NCI-H345 treated with DMSO at 0.1 percent for 48 hours (cell line): ENCODE measurements at regions not wholly inside any gene's neighbourhood (a gene's known extent, or its start where the extent isn't known, plus 50 kb on each side); places are given as distances from the start of the nearest gene placed in this dataset.
"Not testable (repeated sequence)": the region's sequence is repeated elsewhere in the genome, so short reads cannot be mapped to it uniquely, and the experiment has no call there.

Experiments used
- DNase-seq: peaks from one replicate; lab custom pipeline; 2025; ENCODE audit not compliant: unreplicated experiment; lab: John Stamatoyannopoulos, UW

DNA sequence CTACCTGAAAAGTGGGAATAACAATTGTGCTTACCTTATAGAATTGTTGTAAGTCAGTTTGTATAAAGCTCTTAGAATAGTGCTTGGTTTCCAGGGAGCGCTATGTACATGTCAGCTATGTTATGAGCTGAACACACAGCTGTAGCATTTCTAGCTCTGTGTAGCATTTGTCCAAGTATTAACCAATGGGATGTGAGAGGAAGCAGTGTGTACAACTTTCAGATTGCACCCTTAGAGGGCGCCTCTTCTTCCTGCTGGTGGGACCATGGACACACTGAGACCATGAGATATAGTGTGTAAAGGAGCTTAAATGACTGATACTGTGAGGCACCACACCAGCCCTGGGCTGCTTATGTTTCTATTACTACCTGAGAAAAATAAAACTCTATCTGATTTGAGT is 380.2 kb downstream of the LNPK start:
- no peak for DNase-seq

DNA sequence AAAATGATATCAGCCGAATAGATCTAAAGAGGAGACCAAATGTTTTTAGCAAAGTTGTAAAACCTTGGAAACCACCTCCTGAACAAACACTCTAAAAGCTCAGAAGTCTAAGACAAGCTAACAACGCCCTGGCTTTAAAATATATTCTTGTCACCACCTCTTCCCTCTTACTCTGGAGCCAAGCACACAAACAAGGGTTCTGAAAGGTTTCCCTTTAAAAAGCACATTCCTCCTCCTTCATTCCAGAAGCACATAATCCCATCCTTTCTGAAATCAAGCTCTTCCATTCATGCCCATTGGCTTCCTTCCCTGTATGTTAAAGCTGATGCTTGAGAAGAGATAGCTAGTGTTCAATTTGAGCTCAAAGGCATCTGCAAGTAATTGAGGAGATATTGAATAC is 382.0 kb downstream of the LNPK start:
- no peak for DNase-seq

DNA sequence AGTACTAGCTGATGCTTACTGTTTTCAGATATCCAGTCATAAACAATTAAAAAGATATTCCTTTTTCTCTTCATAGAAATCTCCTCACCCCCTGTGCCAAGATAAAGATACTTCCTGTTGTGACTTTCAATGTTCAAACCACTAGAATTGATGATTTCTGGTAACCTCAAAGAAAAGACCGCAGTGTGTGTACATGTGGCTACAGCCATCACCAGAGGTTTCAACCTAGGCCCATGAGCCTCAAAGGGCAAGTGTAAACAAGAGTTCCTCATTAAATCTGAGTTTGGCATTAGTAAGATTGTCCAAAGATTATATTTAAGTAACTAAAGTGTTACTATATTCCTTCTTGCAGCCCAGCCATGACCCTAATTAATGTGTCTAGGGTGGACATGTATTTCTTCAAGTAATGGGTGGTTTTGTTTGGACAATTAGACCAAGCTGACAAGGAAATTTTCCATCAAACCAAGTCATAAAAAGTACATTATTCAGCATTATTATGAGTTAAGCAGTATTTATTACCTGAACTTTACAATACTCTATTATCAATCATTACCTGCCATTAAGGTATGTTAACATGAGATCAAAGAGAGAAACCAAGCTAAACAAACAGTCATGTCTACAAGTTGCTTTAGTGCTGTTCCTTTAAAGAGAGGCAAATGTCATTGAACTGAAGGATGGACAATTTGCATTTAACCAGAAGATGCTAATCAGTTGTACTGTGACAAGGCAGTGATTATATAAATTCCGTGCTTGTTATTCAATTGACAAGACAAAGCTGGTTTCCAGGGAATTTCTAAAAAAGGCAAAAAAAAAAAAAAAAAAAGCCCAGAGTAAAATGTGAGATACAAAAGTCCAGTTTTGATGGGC is 382.7 kb downstream of the LNPK start:
- no peak for DNase-seq

DNA sequence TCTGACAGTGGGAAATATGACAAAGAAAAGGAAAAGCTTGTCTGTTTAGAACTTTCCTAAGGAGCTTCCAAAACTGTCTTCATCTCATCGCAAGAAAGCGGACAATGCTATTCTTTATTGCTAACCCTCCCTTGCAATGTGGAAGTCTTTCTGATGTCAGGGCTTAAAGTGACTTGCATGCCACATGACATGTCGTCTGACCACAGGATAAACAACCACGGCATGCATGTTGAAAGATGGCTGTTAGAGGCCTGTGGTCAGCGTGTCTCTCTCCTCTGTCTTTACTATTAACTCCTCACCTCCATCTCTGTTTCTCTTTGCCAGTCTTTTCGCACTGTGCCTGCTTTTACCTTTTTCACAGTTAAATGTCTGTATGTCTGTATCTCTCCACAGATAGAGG is 389.8 kb downstream of the LNPK start:
- no peak for DNase-seq

DNA sequence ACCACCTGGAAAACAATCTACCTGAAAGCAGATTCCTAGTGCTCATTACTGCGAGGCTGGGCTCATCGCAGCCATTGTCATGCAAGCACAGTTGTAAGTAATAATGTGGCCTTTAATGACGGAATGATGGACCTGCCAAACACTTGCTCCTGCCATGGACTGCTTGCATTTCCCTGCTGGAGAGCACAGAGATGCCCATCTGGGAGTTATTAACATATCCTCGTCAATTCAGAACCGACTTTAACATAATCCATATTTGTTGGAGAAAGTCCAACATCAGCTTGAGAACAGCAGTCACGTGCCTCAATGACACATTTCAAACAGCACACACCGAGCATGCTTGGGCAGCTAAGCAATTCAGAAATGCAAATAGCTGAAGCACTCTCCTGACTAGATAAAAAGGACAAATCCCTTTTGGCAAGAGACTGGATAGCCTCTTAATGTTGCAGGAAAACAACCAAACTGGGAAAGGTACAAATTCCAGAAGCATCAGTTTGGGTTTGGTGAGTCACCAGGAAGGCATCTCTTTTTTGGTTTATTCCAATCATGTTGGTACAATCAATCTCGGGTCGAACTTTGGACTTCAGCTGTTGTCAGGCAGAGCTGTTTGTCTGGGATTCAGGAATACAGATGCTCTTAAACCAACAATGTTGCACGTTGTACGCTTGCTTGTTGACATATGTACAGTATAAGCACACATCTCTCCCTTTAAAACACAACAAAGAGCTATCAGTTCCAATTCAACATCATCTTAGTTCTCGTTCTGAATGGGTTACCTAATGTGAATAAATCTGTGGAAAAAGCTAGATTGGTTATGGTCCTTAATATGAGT is 395.8 kb downstream of the LNPK start:
- peak; percentile 84 for DNase-seq

DNA sequence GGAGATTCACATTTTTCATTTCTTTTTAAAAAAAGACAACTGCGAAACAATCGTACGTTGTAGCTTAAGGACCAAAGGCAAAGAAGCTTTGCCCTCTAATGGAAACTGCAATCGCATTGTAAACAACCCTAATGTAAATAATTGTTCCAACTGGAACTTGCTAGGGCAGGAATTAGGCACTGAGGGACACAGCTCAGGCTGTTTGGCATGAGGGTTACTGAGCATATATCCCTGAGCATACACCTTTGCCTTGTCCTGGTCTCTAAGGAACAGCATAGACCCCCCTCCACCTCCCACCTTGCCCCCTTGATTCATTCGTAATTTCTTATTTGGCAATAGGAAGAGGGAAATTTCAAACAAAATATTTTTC is 396.4 kb downstream of the LNPK start:
- DNase-seq, result peak; percentile 22

DNA sequence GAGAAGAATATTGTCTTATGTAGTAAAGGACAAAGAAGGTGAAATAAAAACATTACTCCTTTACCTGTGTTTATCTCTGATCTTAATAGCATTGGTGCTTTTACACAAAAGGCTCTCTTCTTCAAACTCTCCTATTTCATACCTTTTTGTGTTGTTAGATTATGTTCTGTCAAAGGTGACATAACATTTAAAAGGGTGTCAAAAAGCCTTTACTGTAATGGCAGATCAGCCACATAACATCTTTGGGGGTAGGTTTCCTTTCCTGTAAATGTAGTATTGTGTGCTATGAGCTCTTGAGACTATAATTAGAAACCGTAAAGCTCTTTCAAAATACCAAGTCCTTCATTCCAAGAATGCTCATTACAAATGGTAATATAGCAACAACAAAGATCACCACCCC is 400.1 kb downstream of the LNPK start:
- no peak for DNase-seq

DNA sequence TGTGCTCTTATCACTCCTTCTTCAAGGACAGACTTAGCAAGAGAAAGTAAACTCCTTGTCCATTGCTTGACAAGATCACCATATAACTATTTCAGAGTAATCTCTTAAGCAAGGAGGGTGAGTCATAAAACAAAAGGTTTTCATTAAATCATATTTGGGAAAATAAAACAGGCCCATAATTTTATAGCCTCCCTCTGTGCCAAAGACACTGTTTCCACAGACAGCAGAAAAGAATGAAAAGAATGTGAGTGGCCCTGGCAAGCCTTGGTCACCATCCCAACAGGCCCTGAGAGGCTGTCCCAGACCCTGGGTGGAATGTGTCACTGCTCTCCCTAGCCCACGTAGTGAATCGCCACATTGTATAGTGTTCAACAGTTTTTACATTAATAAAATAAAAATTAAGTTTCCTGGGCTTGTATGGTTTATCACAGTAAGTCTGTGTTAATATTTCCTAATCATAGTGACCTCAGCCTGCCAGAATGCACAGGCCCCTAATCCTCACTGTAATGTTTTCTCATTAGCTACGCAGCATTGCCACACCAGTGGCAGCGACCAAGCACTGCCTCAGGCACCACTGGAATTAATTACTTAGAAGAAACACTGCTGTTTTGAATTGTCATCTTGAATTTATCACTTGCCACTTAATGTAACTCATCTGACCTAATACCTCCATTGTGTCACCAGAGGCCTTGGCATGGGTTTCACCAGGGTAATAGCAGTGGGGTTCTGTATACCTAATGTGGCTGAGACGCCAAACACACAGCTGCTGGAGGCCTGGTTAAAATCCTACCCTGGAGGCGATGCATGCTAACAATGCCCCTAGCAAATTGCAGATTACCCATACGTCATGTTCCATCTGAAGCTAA is 401.9 kb downstream of the LNPK start:
- DNase-seq, result no peak

DNA sequence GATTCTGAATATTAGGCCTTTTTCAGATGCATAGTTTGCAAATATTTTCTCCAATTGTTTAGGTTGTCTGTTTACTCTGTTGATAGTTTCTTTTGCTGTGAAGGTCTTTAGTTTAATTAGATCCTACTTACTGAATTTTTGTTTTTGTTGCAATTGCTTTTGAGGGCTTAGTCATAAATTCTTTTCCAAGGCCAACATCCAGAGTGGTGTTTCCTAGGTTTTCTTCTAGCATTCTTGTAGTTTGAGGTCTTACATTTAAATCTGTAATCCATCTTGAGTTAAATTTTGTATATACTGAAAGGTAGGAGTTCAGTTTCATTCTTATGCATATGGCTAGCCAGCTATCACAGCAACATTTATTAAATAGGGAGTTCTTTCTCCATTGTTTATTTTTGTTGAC is 404.8 kb downstream of the LNPK start:
- DNase-seq, result no peak

DNA sequence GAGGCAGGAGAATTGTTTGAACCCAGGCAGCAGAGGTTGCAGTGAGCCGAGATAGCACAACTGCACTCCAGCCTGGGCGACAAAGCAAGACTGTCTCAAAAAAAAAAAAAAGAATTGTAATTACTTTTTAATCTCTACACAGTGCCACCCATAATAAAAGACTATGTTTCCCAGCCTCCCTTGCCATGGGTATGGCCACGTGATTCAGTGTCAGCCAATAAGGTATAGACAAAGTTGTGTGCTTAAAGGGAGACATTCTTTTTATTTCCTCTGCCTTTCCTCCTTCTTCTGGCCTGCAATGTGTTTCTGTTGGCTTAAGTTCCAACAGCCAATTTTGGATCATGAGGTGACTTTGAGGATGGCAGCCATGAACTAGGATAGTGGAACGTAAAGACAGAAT is 406.9 kb downstream of the LNPK start:
- DNase-seq, result no peak

DNA sequence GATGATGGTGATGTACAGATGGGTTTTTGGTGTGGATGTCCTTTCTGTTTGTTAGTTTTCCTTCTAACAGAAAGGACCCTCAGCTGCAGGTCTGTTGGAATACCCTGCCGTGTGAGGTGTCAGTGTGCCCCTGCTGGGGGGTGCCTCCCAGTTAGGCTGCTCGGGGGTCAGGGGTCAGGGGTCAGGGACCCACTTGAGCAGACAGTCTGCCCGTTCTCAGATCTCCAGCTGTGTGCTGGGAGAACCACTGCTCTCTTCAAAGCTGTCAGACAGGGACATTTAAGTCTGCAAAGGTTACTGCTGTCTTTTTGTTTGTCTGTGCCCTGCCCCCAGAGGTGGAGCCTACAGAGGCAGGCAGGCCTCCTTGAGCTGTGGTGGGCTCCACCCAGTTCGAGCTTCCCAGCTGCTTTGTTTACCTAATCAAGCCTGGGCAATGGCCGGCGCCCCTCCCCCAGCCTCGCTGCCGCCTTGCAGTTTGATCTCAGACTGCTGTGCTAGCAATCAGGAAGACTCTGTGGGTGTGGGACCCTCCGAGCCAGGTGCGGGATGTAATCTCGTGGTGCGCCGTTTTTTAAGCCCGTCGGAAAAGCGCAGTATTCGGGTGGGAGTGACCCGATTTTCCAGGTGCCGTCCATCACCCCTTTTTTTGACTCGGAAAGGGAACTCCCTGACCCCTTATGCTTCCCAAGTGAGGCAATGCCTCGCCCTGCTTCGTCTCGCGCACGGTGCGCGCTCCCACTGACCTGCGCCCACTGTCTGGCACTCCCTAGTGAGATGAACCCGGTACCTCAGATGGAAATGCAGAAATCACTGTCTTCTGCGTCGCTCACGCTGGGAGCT is 408.2 kb downstream of the LNPK start:
- not testable (repeated sequence) for DNase-seq

DNA sequence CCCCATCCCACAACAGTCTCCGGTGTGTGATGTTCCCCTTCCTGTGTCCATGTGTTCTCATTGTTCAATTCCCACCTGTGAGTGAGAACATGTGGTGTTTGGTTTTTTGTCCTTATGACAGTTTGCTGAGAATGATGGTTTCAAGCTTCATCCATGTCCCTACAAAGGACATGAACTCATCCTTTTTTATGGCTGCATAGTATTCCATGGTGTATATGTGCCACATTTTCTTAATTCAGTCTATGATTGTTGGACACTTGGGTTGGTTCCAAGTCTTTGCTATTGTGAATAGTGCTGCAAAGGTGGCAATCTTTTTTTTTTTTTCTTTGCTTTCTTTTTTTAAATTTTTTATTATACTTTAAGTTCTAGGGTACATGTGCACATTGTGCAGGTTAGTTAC is 406.7 kb upstream of the ATP5MC3 start:
- not testable (repeated sequence) for DNase-seq

DNA sequence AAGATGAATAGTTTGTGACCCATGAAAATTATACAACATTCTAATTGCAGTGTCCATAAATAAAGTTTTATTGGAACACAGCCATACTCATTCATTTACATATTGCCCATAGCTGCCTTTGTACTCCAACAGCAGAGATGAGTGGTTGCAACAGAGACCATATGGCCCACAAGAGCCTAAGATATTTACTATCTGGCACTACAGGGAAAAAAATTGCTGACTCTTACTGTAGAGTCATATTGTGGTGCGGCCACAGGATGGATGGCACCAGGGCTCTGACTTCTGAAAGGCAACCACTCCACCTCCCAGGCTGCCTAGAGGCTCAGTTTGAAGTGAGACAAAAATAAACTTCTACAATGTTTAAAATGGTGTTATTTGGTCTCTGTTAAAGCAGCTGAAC is 404.0 kb upstream of the ATP5MC3 start:
- DNase-seq, result no peak

DNA sequence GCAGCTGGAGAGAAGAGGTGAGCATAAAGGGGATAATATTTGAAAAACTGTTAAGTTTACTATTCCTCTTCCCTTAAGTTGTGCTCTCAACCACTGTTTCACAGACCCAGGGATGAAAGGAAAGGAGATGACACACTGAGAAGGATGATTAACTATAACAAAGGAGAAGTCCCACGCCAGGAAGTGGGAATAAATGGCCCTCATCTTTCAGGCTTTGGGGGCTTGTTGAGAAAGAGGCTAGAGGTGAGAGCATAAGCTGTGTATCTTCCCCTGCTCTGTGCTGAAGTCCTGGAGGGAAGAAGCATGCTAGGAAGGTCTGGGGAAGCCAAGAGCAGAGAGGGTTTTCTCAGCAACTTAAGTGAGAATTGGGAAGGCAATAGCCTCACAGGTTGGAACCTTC is 399.1 kb upstream of the ATP5MC3 start:
- no peak for DNase-seq

DNA sequence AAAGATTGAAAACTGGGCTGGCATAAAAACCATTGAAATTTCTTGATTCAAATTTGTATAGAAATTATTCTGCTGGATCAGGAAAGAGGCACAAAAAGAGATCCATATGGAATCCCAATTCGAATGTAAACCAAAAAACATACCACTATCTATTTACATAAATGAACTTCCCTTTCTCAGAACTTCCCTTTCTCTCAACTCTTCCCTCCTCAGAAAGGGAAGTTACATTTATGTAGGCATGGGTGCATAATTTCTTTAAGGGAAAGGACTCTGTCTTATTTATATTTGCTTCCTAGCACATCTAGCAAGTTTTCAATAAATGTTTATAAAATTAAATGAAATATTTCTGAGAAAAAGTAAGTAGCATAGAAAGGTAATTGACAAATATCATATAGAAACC is 398.1 kb upstream of the ATP5MC3 start:
- no peak for DNase-seq

DNA sequence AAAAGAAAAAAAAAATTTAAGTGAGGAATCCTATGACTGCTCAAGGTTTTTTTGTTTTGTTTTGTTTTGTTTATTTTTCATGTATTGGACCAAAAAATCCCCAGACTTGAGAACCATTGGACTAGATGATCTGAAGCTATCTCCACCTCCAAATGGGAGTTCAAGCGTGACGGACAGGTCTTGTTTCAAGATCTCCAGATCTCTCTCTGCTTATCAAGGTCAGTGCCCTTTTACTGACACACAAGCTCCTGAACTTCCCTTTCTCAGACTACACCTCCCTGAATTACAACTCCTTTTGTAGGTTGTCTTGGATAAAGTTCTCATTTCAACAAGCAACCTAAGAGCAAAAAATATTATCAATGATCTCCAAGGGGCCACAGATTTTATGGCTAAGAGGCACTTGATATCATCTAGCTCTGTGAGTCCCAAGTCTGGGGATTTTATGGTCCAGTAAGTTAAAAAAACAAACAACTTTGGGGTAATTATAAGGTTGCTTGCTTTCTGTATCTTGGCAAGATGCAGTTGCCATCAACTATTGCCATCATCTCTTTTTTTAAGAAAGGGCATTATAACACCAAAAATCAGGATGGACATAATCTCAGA is 396.0 kb upstream of the ATP5MC3 start:
- no peak for DNase-seq

DNA sequence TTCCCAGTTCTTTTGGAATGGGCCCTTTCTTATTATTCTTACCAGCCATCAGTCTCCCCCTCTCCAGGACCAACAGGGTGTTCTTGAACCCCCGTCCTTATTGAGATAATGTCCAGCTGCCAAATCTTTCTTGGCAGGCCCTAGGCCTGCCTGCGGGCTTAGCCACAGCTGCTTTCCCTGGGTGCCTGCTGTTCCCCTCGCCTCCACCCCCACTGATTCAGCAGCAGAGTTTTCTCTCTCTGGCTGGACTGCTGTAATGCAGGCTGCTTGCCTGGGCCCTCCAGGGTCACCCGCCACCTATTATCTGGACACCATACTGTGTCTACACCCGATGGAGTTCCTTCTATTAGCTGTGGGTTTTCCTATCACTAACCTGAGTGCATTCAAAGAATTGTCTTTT is 395.4 kb upstream of the ATP5MC3 start:
- DNase-seq, result no peak

DNA sequence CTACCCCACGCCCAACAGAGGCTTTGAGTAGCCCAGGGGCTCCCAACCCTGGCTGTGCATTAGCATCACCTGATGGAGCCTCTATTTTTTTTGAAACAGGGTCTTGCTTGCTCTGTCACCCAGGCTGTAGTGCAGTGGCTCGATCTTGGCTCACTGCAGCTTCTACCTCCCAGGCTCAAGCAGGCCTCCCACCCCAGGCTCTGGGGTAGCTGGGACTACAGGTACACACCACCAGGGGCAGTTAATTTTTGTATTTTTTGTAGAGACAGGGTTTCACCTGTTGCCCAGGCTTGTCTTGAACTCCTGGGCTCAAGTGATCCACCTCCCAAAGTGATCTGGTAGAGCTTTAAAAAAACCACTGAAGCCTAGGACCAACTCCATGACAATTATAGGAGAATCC is 394.8 kb upstream of the ATP5MC3 start:
- no peak for DNase-seq

DNA sequence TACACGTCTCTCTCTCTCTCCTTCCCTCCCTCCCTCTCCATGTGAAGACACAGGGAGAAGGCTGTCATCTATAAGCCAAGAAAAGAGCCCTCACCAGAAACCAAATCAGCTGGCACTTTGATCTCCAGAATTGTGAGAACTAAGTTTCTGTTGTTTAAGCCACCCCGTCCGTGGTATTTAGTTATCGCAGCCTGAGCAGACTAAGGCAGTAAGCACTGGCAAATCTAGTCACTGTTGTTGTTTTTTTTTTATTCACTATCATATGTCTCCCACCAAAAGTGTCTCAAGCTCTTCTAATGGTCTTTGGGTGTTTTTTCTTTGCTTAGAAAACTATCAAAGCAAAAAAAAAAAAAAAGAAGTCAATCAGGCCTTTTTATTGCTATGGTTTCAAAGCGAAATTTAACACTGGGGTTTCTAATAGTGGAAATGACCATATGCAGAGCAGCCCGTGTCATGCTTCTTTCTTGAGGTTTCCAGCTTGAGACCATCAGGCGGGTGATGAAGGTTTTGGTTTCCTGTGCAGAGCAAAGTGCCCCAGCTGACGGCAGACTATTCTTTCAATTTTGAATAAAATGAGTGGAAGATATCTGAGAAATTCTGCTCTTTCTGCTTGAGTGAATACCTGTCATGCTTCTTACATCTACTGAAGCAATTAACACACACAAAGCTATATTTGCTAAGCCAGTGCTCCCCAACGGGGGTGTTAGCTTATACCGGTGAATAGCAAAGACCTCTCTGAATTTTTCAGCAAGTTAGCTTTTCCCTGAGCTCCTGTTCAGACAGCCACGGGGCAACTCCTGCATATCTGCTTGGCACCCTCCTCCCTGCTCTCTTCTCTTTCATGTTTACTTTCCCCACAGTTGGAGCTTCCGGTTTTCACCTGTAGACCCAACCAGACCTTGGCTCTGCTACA is 394.1 kb upstream of the ATP5MC3 start:
- no peak for DNase-seq
